Tibial nerve (tissue), 4 donors: ENCODE measurements at regions not wholly inside any gene's neighbourhood (a gene's known extent, or its start where the extent isn't known, plus 50 kb on each side); places are given as distances from the start of the nearest gene placed in this dataset.

Experiments
- DNase-seq, 2 donors: peaks; one replicate each; pipeline ENCODE4 v3.0.0-alpha.2; 2019; ENCODE audit warnings: low spot score in 2 of 2
- H3K27ac ChIP-seq, 4 donors: fragments of 200-600 bp; sonication (generic) in 3 of 4; one replicate each; pipeline ENCODE4 v1.5.1; 2017 to 2019; ENCODE audit warnings: mild to moderate bottlenecking in 1 of 4
- H3K27me3 ChIP-seq, 2 donors: fragments of 200-600 bp; sonication (generic) in 1 of 2; one replicate each; pipeline versions ENCODE4 v1.5.1 to v1.6.0; 2017 to 2019
- H3K36me3 ChIP-seq, 3 donors: fragments of 200-600 bp; sonication (generic); one replicate each; pipeline ENCODE4 v1.5.1; 2018 to 2019
- H3K4me1 ChIP-seq, 4 donors: fragments of 200-600 bp; sonication (generic) in 3 of 4; one replicate each; pipeline ENCODE4 v1.5.1; 2017 to 2019
- H3K4me3 ChIP-seq, 4 donors: fragments of 200-600 bp; sonication (generic) in 3 of 4; one replicate each; pipeline ENCODE4 v1.5.1; 2017 to 2019; ENCODE audit warnings: mild to moderate bottlenecking in 1 of 4, moderate library complexity in 1 of 4
- H3K9me3 ChIP-seq, 4 donors: fragments of 200-600 bp; sonication (generic) in 3 of 4; one replicate each; pipeline ENCODE4 v1.5.1; 2017 to 2019
- CTCF ChIP-seq, 5 experiments: fragments of 200-600 bp in 3 of 5; fragments of 450-650 bp in 2 of 5; sonication (generic) in 3 of 5; IDR thresholded peaks; one replicate each; pipeline ENCODE4 v1.5.1; 2016 to 2019; ENCODE audit warnings: antibody characterized with exemption in 5 of 5, mild to moderate bottlenecking in 3 of 5, moderate library complexity in 2 of 5
- EP300 ChIP-seq, 2 donors: sonication (generic); formaldehyde crosslinking; IDR thresholded peaks; one replicate each; pipeline ENCODE4 v1.6.1; 2017; ENCODE audit warnings: antibody characterized with exemption in 2 of 2, mild to moderate bottlenecking in 1 of 2
- POLR2A ChIP-seq, 2 donors: fragments of 450-650 bp; IDR thresholded peaks; one replicate each; pipeline ENCODE4 v1.6.1; 2017; ENCODE audit warnings: antibody characterized with exemption in 2 of 2, mild to moderate bottlenecking in 2 of 2, moderate library complexity in 2 of 2
- WGBS, 2 donors: methylation state at CpG; one replicate each; pipeline ENCODE4 v1.1.5; 2018; 5-methylcytosine and 5-hydroxymethylcytosine counted together

GRCh38 chr1:189424746-189425331 lies 1052.8 kb downstream of the BRINP3 start:
- 72% methylated on average over 2 of the region's 2 CpGs for WGBS, 2 donors
- H3K9me3 ChIP-seq, result no peaks in the 10 kb centered on the region
- H3K27ac ChIP-seq, result no peak overlapping the region
- no peaks in the 10 kb centered on the region for H3K27me3 ChIP-seq
- H3K4me1 ChIP-seq, result no peaks in the 10 kb centered on the region
- TF ChIP-seq CTCF (IDR thresholded peaks at IDR 0.05), result no peak
- H3K4me3 ChIP-seq, result no peak overlapping the region
- DNase-seq, result no peak
- no peaks in the 10 kb centered on the region for H3K36me3 ChIP-seq

GRCh38 chr1:189429610-189430009 lies 1048.1 kb downstream of the BRINP3 start:
- no peak overlapping the region for H3K27ac ChIP-seq
- no peaks in the 10 kb centered on the region for H3K4me1 ChIP-seq
- DNase-seq, result no peak
- H3K4me3 ChIP-seq, result no peak overlapping the region
- TF ChIP-seq EP300 (IDR thresholded peaks at IDR 0.05) (no peak), POLR2A (IDR thresholded peaks at IDR 0.05) (no peak), CTCF (IDR thresholded peaks at IDR 0.05) (no peak)
- H3K9me3 ChIP-seq, result no peaks in the 10 kb centered on the region
- H3K36me3 ChIP-seq, result no peaks in the 10 kb centered on the region
- WGBS, 2 donors, result 77 to 79% methylated on average over 4 of the region's 4 CpGs
- H3K27me3 ChIP-seq, result no peaks in the 10 kb centered on the region

DNA sequence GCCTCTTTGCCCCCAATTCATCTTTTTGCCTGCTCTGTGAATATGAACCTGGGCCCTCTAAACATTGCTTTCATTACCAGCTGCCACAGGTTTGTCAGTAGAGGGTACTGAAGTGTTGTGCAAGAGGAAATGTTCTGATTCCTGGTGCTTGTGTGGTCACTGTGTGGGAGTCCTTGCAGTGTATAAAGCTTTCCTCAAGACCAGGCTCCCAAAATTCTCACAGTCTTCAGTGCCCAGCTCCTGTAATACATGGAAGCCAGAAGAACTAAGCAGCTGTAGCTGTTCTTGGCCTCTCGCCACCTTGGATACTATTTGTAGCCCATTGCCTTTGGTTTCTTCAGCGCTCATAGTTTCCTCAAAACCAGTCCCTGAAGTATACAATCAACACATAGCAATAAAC lies 1046.2 kb downstream of the BRINP3 start:
- no peak overlapping the region for H3K4me3 ChIP-seq
- no peaks in the 10 kb centered on the region for H3K36me3 ChIP-seq
- H3K4me1 ChIP-seq, result no peaks in the 10 kb centered on the region
- no peaks in the 10 kb centered on the region for H3K27me3 ChIP-seq
- no peak for DNase-seq
- no peaks in the 10 kb centered on the region for H3K9me3 ChIP-seq
- WGBS, 2 donors, result 74 to 87% methylated on average over 2 of the region's 2 CpGs
- TF ChIP-seq EP300 (IDR thresholded peaks at IDR 0.05), result no peak
- TF ChIP-seq POLR2A (IDR thresholded peaks at IDR 0.05), result no peak
- TF ChIP-seq CTCF (IDR thresholded peaks at IDR 0.05), result no peak
- H3K27ac ChIP-seq, result no peak overlapping the region

DNA sequence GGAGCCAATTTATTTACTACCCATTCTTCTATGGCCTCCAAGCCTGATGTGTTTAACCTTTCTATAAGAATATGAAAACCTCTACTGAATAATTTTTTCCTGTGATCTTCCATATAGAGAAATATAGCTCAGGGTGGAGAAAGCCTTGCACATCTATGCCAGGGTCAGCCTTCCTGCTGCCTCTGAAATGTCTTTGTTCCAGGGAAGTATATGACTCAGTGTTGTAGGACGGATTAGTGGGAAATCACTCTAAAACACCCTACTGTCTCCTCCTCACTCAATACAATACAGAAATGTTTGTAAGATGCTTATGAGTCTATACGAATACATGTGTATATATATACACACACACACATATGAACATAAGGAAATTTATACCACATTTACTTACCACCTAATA lies 1044.9 kb downstream of the BRINP3 start:
- TF ChIP-seq EP300 (IDR thresholded peaks at IDR 0.05), result no peak
- TF ChIP-seq POLR2A (IDR thresholded peaks at IDR 0.05), result no peak
- TF ChIP-seq CTCF (IDR thresholded peaks at IDR 0.05), result no peak
- Histone ChIP-seq H3K9me3 (no peaks in the 10 kb centered on the region), H3K27me3 (no peaks in the 10 kb centered on the region), H3K36me3 (no peaks in the 10 kb centered on the region), H3K4me3 (no peak overlapping the region), H3K4me1 (no peaks in the 10 kb centered on the region), H3K27ac (no peak overlapping the region)
- WGBS, 2 donors, result 53 to 62% methylated on average over 2 of the region's 2 CpGs
- no peak for DNase-seq

GRCh38 chr1:189434461-189434860 lies 1043.2 kb downstream of the BRINP3 start:
- TF ChIP-seq CTCF (IDR thresholded peaks at IDR 0.05), result no peak
- no peak for TF ChIP-seq POLR2A (IDR thresholded peaks at IDR 0.05)
- no peak for TF ChIP-seq EP300 (IDR thresholded peaks at IDR 0.05)
- no peak for DNase-seq
- no peaks in the 10 kb centered on the region for H3K27me3 ChIP-seq
- H3K4me3 ChIP-seq, result no peak overlapping the region
- H3K36me3 ChIP-seq, result no peaks in the 10 kb centered on the region
- 89 to 96% methylated on average over 1 of the region's 1 CpG for WGBS, 2 donors
- H3K4me1 ChIP-seq, result no peaks in the 10 kb centered on the region
- H3K27ac ChIP-seq, result no peak overlapping the region
- H3K9me3 ChIP-seq, result no peaks in the 10 kb centered on the region
